ENCODE measurements at regions not wholly inside any gene's neighbourhood (a gene's known extent, or its start where the extent isn't known, plus 50 kb on each side); places are given as distances from the start of the nearest gene placed in this dataset.

GRCh38 chr15:29550834-29551465, 271.3 kb downstream of the TJP1 start:
- no peak for TF ChIP-seq POLR2A (IDR thresholded peaks at IDR 0.05)
- TF ChIP-seq CTCF (IDR thresholded peaks at IDR 0.05): no peak
